TTC549 (cell line): ENCODE measurements at regions not wholly inside any gene's neighbourhood (a gene's known extent, or its start where the extent isn't known, plus 50 kb on each side); places are given as distances from the start of the nearest gene placed in this dataset.

Experiments used
- FAIRE-seq: peaks from 2 replicates; lab custom pipeline; 2012; peaks lifted over from hg19 to GRCh38; lab: Jason Lieb, UNC

DNA sequence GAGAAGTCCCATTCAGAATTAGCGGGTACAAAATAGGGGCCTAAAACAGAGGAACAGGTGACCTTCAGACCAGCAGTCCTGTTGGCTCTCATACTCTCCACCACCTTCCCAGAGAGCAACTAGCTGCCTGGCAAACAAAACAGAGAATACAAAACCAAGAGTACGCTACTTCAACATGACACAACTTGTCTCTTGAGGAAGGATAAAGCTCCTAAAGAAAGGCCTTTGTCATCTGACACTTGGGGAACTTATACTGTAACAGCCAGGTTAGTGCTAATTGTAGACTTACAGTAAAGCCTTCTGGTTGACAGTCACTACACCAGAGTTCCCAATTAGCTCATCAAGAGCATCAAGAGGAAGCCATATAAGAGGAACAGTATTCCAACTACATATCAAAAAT is 282.1 kb upstream of the NT5C1B start:
- no peak for FAIRE-seq

DNA sequence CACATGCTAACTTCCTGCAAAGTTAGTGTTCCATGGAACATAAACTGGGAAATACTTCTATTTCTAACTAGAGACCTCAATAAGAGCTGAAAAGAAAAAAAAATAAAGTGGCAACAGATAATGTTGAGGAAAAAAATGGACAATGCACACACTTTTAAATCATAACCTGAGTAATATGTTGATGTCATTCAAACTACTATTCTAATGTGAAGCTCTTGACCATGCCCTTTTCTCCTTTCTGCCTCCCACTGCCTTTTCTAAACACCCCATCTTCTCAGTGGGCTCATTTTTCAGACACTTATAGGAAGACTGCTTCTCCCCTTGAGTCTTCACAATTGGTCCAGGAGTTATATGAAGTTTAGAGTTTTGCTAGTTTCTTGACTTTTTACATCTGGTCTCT is 280.9 kb upstream of the NT5C1B start:
- FAIRE-seq, result no peak

DNA sequence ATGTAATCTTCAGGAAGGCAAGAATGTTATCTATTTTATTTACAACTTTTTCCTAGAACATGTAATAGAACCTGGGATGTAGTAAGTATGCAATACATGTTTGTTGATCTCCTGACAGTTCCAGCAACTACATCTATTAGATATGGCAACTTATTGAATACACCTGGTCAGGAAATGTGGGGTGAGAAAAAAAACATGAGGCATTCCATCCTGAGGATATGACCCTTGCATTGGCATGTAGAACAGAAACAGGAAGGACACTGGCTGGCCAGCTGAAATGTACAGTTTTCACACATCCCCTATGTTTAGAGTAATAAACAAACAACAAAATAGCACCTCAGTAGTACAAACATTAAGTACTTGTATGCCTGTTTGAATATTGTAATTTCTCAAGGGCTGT is 272.6 kb upstream of the NT5C1B start:
- no peak for FAIRE-seq

DNA sequence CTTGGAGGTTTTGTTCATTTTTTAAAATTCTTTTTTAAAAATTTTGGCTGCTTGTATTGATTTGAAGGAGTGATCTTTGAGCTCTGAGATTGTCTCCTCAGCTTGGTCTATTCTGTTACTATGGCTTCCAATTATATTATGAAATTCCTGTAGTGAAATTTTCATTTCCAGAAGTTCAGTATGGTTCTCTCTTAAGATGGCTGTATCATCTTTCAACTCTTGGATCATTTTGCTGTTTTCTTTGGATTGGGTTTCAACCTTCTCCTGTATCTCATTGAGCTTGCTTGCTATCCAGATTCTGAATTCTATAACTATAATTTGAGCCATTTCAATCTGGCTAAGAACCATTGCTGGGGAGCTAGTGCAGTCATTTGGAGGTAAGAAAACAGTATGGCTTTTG is 270.8 kb upstream of the NT5C1B start:
- FAIRE-seq, result no peak

DNA sequence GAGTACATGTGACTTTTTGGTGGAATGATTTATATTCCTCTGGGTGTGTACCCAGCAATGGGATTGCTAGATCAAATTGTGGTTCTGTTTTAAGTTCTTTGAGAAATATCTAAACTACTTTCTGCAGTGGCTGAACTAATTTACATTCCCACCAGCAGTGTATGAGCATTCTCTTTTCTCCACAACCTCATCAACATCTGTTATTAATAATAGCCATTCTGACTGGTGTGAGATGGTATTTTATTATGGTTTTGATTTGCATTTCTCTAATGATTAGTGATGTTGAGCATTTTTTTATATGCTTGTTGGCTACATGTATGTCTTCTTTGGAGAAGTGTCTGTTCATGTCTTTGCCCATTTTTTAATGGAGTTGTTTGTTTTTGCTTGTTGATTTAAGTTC is 267.4 kb upstream of the NT5C1B start:
- no peak for FAIRE-seq

DNA sequence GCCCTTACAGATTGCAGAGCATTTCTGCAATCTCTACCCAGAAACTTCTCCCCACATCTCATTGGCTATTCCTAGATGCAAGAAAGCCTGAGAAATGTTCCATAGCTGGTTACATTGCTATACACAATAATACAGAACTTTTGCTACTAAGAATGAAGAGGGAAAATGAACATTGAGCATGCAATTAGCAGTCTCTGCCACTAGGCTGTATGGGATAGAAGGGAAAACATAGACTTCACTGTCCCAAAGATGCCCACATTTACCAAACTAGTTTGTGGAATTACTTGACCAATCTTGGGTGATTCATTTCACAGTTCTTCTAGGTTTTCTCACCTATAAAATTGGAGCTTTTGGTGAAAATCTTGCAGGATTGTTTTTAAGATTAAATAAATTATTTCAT is 265.7 kb upstream of the NT5C1B start:
- no peak for FAIRE-seq

DNA sequence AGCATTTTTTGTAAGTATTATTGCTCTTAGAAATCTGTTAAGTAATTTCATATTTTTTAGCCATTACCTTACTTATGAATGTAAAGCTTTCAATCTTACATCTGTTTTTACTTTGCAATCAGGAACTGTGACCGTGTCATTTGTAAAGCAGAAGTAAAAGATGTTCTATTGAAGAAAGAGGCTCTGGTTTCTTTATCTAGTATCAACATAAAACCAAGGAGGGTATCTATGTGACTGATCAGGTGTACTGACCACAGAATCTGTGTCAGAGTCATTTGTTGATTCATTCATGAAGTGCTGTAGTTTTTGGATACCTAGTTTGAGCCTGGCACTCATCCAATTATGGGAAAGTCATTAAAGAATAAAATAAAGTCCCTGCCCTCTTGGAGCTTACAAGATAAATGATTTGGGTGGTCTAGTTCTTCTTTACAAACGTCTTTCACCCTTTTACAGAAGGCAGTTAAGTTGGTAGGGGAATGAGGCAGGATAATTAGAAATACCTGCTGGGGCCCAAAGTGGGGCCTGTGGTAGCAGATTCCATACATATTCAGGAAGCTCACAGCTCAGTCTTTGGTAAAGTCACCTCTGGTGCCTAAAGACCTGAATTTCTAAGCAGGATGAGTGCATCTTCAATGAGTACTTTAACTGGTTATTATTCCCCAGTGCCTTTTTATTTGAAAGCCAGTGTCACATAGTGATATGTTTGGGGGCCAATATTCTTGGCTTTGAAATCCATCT is 260.6 kb upstream of the NT5C1B start:
- FAIRE-seq, result no peak

DNA sequence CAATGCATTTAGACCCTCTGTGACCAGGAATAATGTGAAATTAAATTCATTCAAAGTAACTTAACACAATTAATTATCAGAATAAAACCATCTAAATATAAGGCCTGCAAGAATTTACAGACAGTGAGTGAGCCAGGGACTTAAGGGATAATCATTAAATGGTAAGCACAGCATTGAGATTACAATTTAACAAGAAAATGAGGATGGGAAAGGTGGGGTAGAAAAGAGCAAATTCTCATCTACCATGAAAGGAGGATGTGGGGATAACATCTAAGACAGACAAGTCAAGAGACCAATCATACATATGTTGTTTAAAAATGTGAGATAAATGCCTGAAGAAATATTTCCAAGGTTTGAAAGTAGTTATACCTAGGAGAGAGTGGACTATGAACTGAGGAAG is 259.3 kb upstream of the NT5C1B start:
- FAIRE-seq, result no peak

DNA sequence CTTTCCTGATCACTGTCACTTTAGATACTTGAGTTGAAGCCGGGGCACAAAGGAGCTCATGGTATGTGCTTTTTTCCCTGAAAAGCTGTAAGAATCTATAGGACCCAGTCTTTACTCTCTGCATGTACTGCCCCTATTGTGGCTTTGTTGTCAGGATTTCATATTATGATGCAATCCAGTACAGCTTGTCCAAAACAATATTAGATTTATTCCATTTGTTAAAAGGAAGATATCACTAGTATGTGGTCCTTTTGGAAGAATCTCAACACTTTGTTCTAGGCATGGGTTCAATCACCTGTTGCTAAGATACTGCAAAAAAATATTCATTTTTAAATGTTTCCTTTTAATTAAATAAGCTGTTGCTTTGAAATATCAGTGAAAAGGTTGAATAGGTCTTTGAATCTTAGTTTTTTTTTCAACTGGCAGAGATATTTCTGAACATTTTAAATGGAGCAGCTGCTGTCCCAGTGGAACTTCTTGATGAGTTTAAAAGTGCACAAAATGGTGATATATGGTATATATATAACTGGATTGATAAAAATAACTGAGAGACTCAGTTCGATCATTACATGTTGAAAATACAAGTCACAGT is 256.6 kb upstream of the NT5C1B start:
- FAIRE-seq, result no peak

DNA sequence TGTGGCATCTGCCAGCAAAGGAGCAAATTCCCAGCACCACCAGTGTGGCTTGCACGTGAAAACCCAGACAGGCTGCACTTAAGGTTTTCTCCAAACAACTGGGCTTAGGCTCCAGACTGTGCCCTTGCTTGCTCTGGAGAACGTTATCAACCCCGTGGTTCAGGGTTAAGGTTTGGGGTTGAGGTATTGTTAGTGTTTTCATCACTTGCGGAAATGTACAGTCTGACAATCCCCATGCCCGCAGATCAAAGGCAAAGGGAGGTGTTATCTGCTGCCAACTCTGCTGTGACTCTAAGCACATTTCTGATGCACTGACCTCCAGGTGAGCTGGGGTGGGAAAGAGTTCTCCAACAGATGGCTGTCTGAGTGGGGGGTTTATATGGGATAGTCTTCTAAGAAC is 253.5 kb upstream of the NT5C1B start:
- no peak for FAIRE-seq

DNA sequence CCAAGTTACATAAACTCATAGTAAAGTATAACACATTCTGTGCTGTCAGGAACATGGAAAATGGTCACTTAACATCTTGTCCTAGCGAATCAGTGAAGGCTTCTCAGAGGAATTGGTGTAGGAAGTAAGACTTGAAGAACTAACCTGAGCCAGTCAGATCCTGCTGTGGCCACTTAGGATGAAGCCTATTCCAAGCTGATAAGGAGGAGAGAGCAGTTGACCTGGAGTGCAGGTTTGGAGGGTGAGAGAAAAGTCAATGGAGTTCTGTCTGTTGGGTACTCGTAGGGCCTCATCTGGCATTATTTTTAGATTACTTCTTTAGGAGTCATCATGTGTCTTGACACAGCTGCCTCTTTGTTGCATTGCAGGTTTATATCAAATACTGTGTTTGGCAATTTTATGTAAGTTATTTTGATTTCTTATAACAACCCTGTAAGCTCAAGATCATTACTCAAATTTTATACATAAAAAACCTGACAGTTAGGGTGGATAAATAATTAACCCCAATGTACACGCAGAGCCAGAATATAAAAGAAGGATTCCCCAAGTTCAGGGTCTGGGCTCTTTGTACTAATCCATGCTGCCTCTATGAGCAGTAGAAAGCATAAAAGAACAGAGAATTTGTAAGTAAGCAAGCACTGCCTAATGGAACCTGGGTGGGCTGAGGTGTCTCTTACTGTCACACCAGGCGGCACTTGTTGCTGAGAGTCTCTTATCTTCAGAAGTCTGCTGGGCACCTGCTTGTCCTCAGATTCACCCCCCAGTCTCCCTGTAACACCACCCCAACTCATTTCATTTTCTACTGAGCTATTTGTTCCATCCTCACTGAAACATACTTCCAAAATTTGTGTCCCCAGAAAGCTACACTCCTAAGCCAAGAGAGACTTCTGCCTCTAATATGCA is 252.1 kb upstream of the NT5C1B start:
- no peak for FAIRE-seq

DNA sequence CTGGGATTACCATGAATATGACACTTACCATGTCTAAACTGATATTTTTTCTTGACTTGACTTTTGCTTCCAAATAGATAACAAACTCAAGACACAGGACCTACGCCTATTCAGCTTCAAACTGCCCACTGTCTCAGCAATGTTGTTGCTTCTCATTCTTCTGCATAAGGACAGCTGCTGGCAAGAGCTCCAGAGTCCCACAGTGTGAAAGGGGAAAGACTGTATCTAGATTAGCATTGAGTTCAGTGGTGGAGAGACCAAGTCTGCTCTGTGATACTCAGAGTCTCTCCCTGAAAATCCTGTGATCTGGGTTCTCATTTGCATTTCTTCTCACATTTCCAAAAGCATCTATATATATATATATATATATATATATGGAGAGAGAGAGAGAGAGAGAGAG is 247.9 kb upstream of the NT5C1B start:
- no peak for FAIRE-seq

DNA sequence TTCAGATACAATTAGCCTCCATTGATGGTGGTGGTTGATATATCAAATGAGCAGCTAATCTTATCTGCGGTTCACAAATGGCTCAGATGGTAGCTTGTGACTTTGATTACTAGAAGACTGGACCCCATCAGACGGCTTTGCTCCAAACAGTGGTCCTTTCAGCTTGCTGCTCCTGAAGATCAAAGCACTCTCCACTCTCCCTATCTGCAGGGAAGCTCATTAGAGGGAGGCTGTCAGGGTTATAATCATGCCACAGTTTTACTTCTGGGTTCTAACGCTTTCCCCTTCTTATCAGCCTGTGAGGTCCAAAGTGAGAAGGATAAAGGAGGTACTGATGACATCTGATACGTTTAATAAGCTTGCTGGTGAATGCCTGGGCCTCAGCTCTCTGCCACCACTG is 247.1 kb upstream of the NT5C1B start:
- no peak for FAIRE-seq

DNA sequence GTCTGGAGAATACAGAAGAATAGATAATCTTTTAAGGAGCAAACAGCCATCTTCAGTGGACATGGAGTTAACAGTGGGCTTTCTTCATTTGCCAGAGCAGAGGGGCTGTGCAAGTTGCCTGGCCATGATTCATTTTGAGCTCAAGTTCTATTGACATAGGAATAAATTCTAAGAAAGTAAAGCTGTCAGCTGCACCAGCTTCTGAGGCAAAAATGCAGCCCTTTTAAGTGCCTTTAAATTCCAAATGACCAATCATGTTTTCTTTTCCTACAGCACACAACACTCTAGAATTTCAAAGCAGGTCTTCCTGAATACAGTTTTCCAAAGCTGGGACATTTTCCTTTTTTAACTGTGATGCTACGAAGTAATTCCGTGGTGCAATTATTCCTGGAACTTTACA is 246.4 kb upstream of the NT5C1B start:
- FAIRE-seq, result no peak

DNA sequence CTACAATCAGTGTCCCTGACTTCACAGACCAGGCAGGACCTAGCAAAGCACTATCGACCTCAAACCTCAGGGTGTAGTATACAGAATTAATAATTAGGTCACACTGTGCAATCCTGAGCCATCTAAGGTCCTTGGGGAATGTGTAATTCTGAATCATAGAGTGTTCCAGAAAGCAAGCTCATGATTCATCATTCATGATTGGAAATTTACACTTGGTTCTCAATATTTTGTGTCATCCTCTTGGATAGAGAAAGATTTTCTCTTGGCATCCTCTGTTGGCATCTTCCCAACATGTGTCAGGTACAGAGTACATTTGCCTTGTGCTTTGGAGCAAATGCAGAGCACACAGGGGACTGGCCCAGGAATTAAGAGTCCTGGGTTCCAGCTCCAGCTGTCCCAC is 245.0 kb upstream of the NT5C1B start:
- FAIRE-seq, result no peak

DNA sequence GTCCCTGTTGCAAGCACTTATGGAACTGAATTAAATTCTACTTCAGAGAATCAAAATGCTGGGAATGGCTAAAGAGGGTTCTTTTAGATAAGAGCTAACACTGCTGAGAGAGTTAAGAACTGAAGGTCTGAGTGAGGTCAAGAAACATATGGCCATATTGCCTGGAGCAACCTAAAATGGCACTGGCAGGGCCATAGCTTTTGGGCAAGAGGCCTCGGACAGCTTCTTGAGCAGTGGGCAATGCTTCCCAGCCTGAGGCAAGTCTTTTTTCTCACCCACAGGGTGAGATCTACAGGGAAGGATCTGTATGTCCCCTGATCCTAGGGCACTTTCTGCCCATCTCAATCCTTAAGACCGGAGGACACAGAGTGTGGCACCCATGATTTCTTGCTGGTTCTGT is 244.6 kb upstream of the NT5C1B start:
- no peak for FAIRE-seq

DNA sequence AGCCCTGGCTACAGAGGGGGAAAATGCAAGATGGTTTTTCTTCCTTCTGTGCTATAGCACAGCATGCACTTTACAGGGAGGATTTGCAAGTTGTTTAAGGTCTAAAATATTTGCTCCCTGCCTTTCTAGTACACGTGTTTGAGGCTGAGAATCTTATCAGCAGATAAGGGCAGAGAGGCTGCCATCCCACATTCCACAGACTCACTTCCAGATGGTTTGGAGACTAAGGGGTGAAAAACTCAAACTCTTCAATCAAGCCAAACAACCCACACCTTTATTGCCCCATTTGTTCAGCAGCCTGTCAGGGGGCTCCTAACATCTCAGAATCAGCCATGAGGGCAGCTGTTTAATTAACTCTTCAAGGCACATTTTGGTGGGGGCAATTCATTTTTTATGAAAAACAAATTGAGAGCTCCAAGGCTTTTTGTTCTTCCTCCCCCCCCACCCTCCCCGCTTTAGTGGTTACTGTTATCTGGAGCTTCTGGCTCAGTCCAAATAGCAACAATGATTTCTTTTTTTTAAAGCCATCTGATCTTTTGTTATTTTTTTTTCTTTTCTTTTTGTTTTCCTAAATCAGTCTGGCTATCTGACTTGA is 242.6 kb upstream of the NT5C1B start:
- FAIRE-seq, result no peak

DNA sequence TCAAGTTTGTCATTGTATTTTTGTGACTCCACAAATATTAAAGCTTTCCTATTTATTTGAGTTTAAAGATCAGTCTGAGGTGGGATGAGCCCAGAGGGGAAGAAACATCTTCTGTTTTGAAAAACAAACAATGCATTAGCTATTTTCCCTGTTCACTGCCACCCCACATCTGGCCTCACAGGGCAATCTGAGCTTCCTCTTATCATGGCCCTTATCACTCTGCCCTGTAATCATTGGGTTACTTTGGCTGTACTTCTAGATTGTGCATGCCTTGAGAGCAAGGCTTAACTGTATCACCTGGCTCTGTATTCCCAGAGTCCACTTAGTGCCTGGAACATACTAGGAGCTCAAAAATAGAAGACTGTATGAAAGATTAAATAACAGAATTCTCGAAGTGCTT is 241.6 kb upstream of the NT5C1B start:
- FAIRE-seq, result no peak

DNA sequence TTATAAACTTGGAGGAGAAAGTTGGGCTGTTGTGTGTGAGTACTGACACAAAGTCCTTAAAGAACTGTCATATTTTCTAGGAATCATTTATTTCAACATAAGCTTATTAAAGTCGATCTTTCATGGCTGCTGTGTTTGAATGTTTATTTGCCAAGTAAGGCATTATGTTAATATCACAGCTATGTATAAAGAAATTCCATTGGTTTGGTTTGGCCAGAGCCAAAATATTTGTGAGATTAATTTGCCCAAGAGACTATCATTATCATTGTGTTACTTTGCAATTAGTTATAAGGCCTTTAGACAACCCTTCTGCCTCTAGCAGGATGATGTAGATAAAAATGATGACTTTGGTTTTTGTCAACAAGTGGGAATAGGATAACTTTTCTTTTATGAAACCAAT is 240.6 kb upstream of the NT5C1B start:
- no peak for FAIRE-seq

DNA sequence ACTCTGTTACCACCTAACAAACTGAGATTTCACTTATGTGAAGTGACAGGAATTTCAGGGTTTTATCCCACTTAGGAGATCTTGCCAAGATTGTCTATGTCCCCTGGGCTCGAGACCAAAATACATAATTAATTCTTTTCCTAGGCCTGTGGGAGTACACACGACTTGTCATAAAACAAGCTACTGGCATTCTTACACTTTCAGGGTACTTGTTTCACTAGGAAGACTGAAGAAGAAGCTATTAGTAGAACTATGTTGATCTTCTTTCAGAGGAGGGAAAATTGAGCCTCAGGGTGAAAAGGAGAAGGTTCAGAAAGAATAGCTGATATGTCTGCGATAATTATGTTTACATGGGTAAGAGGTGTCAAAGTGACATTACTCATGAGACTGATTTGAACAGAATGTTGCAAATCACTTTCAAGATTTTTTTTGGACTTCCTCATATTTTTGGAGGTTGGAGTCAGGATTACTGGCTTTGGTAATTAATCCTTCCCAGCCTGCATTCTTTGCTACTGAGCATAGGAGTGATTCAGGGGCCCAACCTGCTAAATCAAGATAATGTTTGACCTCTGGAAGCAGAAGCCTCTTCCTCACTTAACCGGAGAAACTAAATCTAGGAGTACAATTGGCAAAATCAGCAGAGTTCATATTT is 240.0 kb upstream of the NT5C1B start:
- no peak for FAIRE-seq

DNA sequence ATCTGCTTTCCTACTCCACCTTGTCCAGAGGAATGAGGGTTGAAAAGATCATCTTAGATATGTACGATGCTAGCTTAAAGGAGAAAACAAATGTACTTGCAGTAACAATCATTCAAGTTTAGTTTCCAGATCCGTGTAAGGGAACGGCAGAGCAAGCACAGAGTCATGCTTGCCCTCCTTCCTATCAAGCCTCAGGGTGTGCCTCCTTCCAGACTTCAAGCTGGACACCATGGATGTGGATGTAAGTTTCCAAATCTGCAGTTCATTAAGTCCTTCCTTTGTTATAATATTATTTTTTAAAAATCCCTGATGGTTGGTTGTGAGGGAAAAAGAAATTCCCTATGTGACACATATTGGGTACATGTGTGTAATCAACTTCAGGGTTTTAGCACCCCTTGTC is 238.9 kb upstream of the NT5C1B start:
- FAIRE-seq, result no peak

DNA sequence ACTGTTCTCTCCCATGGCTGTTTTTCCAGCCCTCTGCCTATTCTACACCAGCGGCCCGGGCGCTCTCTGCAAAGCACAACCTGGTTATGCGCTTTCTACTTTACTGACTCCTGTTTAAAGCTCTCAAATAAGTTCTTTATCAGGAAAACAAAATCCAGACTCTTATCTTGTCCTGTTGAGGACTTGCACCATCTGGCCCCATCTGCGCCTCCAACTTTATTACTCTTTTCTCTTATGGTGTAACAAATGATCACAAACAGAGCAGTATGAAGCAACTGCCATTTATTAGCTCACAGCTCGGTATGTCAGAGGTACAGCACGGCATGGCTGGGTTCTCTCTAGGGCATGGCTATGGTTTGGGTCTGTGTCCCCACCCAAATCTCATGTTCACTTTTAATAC is 236.5 kb upstream of the NT5C1B start:
- FAIRE-seq, result no peak

DNA sequence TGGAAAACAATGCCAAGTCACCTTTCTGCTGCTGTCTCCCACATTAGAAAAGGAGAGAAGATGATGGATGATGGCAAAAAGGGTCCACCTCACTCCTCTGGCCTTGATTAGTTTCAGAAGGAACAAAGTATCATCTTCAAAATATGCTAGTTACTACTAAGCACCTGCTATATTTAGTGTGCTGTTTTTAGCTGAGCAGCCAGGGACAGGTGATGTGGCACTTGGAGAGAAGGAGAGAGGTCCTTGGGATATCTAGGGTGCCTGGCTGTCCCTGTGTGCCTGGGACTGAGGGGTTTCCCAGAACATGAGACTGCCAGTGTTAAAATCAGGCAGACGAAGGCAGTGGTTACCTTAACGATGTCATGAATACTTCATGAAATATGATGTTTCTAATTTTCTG is 235.5 kb upstream of the NT5C1B start:
- no peak for FAIRE-seq
